B cell (primary cell): ENCODE measurements at regions not wholly inside any gene's neighbourhood (a gene's known extent, or its start where the extent isn't known, plus 50 kb on each side); places are given as distances from the start of the nearest gene placed in this dataset.

Experiments used
- ATAC-seq: fragments of 200-7000 bp; cut with Tn5 transposase; one replicate; pipeline ENCODE4 v1.10.0; 2021; ENCODE audit warnings: low read depth, mild to moderate bottlenecking, moderate number of reproducible peaks, moderate library complexity
- CTCF ChIA-PET: fragments of 350-600 bp; sonication (Branson Sonifier 250); formaldehyde crosslinking; loops from one replicate; lab custom pipeline; 2021; ENCODE audit warnings: antibody characterized with exemption, inconsistent platforms; lab: Charles Lee
- POLR2A ChIA-PET: fragments of 350-600 bp; sonication (Branson Sonifier 250); formaldehyde crosslinking; loops from one replicate; lab custom pipeline; 2021; ENCODE audit warnings: antibody characterized with exemption; lab: Charles Lee
- DNase-seq: peaks from one replicate; pipeline ENCODE4 v3.0.0; 2013
- H2AFZ ChIP-seq: 2 replicates; pipeline ENCODE4 v1.6.1; 2012; ENCODE audit warnings: mild to moderate bottlenecking, low read depth, low read length; ENCODE audit not compliant: insufficient read depth, poor library complexity, severe bottlenecking
- H3K27ac ChIP-seq, 2 donors: 1 replicate in 1 of 2; 2 replicates in 1 of 2; pipeline ENCODE4 v1.5.1; 2012 to 2013; ENCODE audit warnings: low read length in 2 of 2, mild to moderate bottlenecking in 2 of 2, moderate library complexity in 1 of 2
- H3K27me3 ChIP-seq, 4 experiments: fragments of 200-600 bp in 1 of 4; sonication (generic) in 1 of 4; replicated peaks in 1 of 4; 1 replicate in 2 of 4; 2 replicates in 2 of 4; pipeline versions ENCODE4 v1.6.1 to v1.7.0; 2013 to 2016; ENCODE audit warnings: low read length in 3 of 4, mild to moderate bottlenecking in 2 of 4, mixed read lengths in 1 of 4, moderate library complexity in 1 of 4; ENCODE audit not compliant: insufficient read depth in 4 of 4, control insufficient read depth in 3 of 4; ENCODE audit errors: control extremely low read depth in 1 of 4
- H3K36me3 ChIP-seq, 2 experiments: replicated peaks in 1 of 2; 1 replicate in 1 of 2; 2 replicates in 1 of 2; pipeline versions ENCODE4 v1.6.1 to v1.7.1; 2013; ENCODE audit warnings: low read length in 1 of 2; ENCODE audit not compliant: insufficient read depth in 2 of 2, control insufficient read depth in 1 of 2; ENCODE audit errors: control extremely low read depth in 1 of 2, extremely low read depth in 1 of 2
- H3K4me1 ChIP-seq, 2 donors: fragments of 200-600 bp in 1 of 2; sonication (generic) in 1 of 2; 1 replicate in 1 of 2; 2 replicates in 1 of 2; pipeline versions ENCODE4 v1.5.1 to v1.6.1; 2013 to 2017; ENCODE audit warnings: low read length in 2 of 2; ENCODE audit not compliant: control insufficient read depth in 2 of 2, insufficient read depth in 2 of 2
- H3K4me2 ChIP-seq: replicated peaks from 2 replicates; pipeline ENCODE3; 2012; ENCODE audit warnings: mild to moderate bottlenecking, low read depth, low read length; ENCODE audit not compliant: poor library complexity, severe bottlenecking
- H3K4me3 ChIP-seq, 5 experiments: fragments of 200-600 bp in 1 of 5; sonication (generic) in 1 of 5; 1 replicate in 3 of 5; 2 replicates in 2 of 5; pipeline versions ENCODE4 v1.5.1 to v1.7.0; 2011 to 2016; ENCODE audit warnings: low read length in 4 of 5, mild to moderate bottlenecking in 4 of 5, low read depth in 2 of 5, control low read depth in 1 of 5, moderate library complexity in 1 of 5; ENCODE audit not compliant: insufficient read depth in 1 of 5; ENCODE audit errors: control extremely low read depth in 1 of 5, extremely low read depth in 1 of 5
- H3K79me2 ChIP-seq: fragments of 200-600 bp; sonication (generic); one replicate; pipeline ENCODE4 v1.6.0; 2016; ENCODE audit warnings: low read length; ENCODE audit not compliant: control insufficient read depth, insufficient read depth
- H3K9ac ChIP-seq: fragments of 200-600 bp; sonication (generic); 2 replicates; pipeline ENCODE4 v1.6.1; 2017; ENCODE audit warnings: mild to moderate bottlenecking, low read length, moderate library complexity
- H3K9me3 ChIP-seq, 3 donors: one replicate each; pipeline versions ENCODE4 v1.6.1 to v1.7.1; 2013; ENCODE audit warnings: low read length in 2 of 3; ENCODE audit not compliant: control insufficient read depth in 2 of 3, insufficient read depth in 1 of 3; ENCODE audit errors: control extremely low read depth in 1 of 3
- H4K20me1 ChIP-seq: 2 replicates; pipeline ENCODE4 v1.6.0; 2012; ENCODE audit warnings: mild to moderate bottlenecking, low read length; ENCODE audit not compliant: insufficient read depth, control insufficient read depth, poor library complexity, severe bottlenecking
- H3K27ac Mint-ChIP-seq: one replicate; pipeline ENCODE4 v1.8.0; 2021; ENCODE audit warnings: mixed read lengths
- H3K27me3 Mint-ChIP-seq: one replicate; pipeline ENCODE4 v1.8.0; 2021; ENCODE audit warnings: mixed read lengths
- H3K4me1 Mint-ChIP-seq: one replicate; pipeline ENCODE4 v1.8.0; 2021; ENCODE audit warnings: mixed read lengths
- H3K4me3 Mint-ChIP-seq: one replicate; pipeline ENCODE4 v1.8.0; 2021; ENCODE audit warnings: mixed read lengths
- H3K9me3 Mint-ChIP-seq: one replicate; pipeline ENCODE4 v1.8.0; 2022; ENCODE audit warnings: mixed read lengths; ENCODE audit not compliant: insufficient read depth
- CTCF ChIP-seq: fragments of 200-600 bp; IDR thresholded peaks from one replicate; pipeline ENCODE4 v1.8.0; 2022; ENCODE audit warnings: antibody characterized with exemption, mild to moderate bottlenecking
- EZH2 ChIP-seq: IDR thresholded peaks from 2 replicates; pipeline ENCODE4 v1.6.1; 2012; ENCODE audit warnings: borderline replicate concordance, low read depth, mild to moderate bottlenecking, moderate library complexity, low read length; ENCODE audit not compliant: insufficient read depth, poor library complexity, severe bottlenecking
- WGBS: methylation state at CpG from one replicate; pipeline ENCODE4 v1.1.5; 2013; ENCODE audit warnings: missing lambda C conversion rate; ENCODE audit not compliant: insufficient coverage; 5-methylcytosine and 5-hydroxymethylcytosine counted together
- intact Hi-C: fragments of 100-400 bp; cut with micrococcal nuclease; formaldehyde crosslinking; loops from one replicate; pipeline ENCODE4 v1.10.0; 2022

GRCh38 chr5:128629157-128629556 is 91.1 kb upstream of the FBN2 start:
- Mint-ChIP-seq H3K27ac (no peak overlapping the region), H3K9me3 (no peaks in the 10 kb centered on the region), H3K27me3 (no peaks in the 10 kb centered on the region), H3K4me1 (no peaks in the 10 kb centered on the region), H3K4me3 (no peak overlapping the region)
- Histone ChIP-seq H3K27ac (no peak overlapping the region), H3K9me3 (peaks cover 0 to 4% (median 0%) of the 10 kb centered on the region in 3 donors), H3K79me2 (no peaks in the 10 kb centered on the region), H3K4me2 (no peak overlapping the region), H3K4me3 (no peak overlapping the region), H2AFZ (no peak overlapping the region), H4K20me1 (no peaks in the 10 kb centered on the region), H3K27me3 (no peaks in the 10 kb centered on the region), H3K4me1 (no peaks in the 10 kb centered on the region), H3K9ac (no peak overlapping the region), H3K36me3 (no peaks in the 10 kb centered on the region)
- DNase-seq (no peak), ATAC-seq (no peak)
- ChIA-PET POLR2A (no interaction called here), CTCF (no interaction called here)
- intact Hi-C loops = no loop called here
- TF ChIP-seq CTCF (no peak), EZH2 (no peak)
- 94% methylated on average over 3 of the region's 3 CpGs for WGBS

GRCh38 chr5:128630121-128630520 is 92.1 kb upstream of the FBN2 start:
- CTCF ChIA-PET = no interaction called here
- no CpG with 5 or more reads among the region's 1 CpG for WGBS
- TF ChIP-seq EZH2 (no peak), CTCF (no peak)

More at GRCh38 chr5:128630121-128630520, 92.1 kb upstream of the FBN2 start:
- POLR2A ChIA-PET = no interaction called here
- Histone ChIP-seq H3K27ac (no peak overlapping the region), H3K4me3 (no peak overlapping the region), H3K4me2 (no peak overlapping the region), H2AFZ (no peak overlapping the region), H4K20me1 (no peaks in the 10 kb centered on the region), H3K36me3 (no peaks in the 10 kb centered on the region), H3K4me1 (no peaks in the 10 kb centered on the region), H3K79me2 (no peaks in the 10 kb centered on the region), H3K9ac (no peak overlapping the region), H3K9me3 (peaks cover 0 to 4% (median 0%) of the 10 kb centered on the region in 3 donors), H3K27me3 (no peaks in the 10 kb centered on the region)
- intact Hi-C loops = no loop called here
- ATAC-seq = no peak
- DNase-seq = no peak
- Mint-ChIP-seq H3K27me3 (no peaks in the 10 kb centered on the region), H3K4me3 (no peak overlapping the region), H3K27ac (no peak overlapping the region), H3K4me1 (no peaks in the 10 kb centered on the region), H3K9me3 (no peaks in the 10 kb centered on the region)
